GM18505 (cell line): ENCODE measurements at regions not wholly inside any gene's neighbourhood (a gene's known extent, or its start where the extent isn't known, plus 50 kb on each side); places are given as distances from the start of the nearest gene placed in this dataset.
"Not testable (repeated sequence)": the region's sequence is repeated elsewhere in the genome, so short reads cannot be mapped to it uniquely, and the experiment has no call there.

Source experiments
- ATAC-seq: cut with Tn5 transposase; IDR thresholded peaks from one replicate; pipeline ENCODE4 v1.9.1; 2021; ENCODE audit not compliant: unreplicated experiment
- POLR2A ChIP-seq: IDR thresholded peaks from 4 replicates; pipeline ENCODE4 v1.6.1; 2011; ENCODE audit warnings: borderline replicate concordance; ENCODE audit not compliant: insufficient read depth, insufficient read length; ENCODE audit errors: extremely low read depth

DNA sequence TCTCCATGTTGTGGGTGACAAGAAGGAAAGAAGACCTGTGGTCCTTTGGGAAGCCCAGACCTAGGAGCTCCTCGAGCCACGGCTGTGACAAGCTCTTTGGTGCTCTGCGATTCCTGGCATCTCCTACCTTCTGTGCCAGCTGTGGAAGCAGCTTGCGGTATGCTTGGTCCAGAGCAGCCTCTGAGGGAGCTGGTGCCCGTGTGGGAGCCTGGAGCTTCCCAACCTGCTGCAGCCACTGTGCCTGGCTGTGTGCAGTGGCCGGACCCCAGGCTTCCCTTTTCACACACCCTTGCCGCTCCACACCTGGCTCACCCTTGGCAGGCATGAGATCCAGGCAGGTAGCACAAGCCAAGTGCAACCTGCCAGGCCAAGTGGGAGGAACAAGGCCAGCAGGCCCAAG, 1328.6 kb upstream of the SLC39A10 start:
- no peak for ATAC-seq
- TF ChIP-seq POLR2A, result no peak

DNA sequence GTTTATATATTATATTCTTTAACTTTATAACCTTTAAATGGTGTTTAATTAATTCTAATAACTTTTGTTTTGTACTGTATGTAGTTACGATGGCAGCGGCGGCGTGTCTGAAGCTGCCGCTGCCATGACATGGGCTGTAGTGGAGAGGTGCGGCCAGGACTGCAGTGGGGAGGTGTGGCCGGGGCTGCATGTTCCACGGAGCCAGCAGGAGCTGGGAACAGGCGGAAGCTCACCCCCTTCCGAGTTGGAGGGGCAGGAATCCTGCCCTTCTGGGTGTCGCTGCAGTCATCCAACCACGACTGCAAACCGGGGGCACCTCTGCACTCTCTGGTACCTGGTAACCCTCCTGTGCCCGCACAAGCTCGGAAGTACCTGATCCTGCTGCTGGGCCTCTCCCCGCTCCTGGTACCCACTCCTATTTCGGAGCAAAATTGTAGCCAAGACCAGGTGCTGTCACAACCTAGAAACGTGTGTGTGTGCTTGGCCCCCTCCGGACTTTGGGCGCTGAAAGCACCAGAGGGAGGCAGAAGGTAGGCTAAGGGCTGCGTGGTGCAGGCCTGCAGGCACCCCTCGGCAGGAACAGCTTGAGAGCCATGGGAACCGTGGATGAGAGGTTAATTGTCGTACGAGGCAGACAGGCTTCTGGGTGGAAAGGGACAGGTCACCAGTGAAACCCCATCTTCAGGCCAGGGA, 1329.7 kb upstream of the SLC39A10 start:
- no peak for TF ChIP-seq POLR2A
- no peak for ATAC-seq

DNA sequence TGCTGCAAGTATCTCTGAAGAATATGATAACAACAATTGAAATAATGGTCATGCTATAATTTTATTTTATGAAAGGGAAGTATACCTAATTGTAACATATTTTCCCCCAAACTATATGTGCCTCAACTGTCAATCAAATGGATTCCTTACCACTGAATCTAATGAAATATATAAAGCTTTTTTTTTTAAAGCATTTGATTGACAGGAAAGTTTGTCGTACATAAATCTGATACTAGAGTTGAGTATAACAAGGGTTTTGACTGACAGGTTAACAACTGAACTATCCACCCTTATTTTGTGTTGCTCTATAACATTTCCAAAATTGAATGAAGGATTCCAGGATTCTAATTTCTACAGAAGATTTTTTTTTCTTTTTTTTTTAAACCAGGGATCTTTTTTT, 1333.3 kb upstream of the SLC39A10 start:
- ATAC-seq, result no peak
- TF ChIP-seq POLR2A, result no peak

DNA sequence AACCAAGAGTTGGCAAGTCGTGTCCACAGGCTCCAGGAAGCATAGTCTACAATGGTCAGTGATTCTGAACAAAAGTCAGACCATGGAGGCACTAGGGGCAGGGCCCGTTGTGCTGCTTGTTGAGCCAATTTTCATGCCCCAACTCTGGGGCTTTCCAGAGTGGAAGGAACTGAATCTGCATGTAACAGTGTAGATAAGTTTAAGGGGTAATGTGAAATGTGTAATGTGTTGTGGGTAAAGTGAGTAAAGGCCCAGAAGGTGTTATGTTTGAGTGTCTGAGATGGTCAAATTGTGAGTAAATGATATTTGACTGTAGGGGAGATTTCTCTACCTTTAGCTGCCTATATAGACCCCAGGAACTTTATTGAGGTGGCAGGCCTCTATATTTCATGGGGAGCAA, 1336.5 kb upstream of the SLC39A10 start:
- no peak for ATAC-seq
- TF ChIP-seq POLR2A, result no peak

DNA sequence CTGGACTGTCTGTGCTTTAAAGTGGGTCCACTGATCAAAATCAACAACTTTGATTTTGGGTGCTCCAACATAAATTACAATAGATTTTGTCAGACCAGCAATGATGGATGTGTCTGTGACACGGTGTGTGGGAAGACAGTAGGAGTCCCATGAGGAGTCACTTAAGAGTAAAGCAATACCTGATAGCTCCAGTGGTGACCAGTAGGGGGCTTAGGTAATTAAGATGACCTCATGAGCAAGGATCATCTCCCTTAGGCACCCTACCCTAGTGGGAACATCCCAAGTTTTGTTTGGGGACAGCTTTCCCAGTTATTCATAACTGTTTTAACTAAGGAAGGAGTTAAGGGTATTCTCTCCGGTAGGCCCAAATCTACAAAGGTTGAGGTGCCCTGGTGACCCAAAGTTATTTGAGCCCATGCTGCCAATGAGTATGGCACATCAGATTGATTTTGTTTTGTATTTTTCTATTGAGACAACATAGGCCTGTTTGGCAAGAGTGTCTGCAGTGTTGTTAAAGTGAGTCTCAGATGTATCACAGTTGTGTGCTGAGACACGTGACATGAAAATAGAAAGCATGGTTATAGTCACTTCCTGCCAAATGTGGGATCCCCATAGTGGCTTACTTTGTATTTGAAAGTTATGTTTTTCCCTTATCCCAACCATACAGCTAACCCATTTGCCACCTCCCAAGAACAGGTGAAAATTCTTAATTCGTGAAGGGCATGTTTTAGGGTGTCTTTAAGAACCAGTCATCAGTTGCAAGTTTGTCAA, 1337.6 kb upstream of the SLC39A10 start:
- ATAC-seq, result peak; percentile 77
- no peak for TF ChIP-seq POLR2A

DNA sequence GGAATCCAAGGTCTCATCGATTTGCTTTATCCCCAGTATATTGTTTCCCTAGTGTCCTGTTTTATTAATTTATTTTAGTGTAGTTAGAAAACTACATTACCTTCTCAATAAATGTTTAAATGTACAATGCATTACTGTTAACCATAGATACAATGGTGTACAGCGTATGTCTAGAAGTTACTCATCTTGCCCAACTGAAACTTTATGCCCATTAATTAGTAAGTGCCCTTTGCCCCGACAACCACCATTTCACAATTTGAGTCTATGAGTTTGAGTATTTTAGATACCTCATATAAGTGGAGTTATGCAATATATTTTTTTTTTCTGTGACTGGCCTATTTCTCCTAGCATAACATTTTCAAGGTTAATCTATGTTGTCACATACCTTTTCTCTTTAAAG, 1343.0 kb upstream of the SLC39A10 start:
- no peak for TF ChIP-seq POLR2A
- no peak for ATAC-seq

DNA sequence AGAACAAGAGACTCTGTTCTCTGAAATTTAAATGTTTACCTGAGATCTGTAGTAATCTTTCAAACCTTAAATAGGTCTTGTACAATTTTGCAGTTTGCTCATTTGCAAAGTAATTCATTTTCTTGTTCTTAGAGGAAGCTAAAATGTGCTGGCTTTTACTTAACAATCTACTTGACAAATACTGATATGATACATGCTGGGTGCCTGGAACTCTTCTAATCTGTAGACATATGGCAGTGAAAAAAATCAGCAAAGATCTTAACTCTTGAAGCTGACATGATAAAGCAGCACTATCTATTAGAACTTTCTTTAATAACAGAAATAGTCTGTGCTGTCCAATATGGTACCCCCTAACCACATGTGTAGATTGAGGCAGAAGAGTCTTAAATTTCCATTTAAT, 1352.8 kb upstream of the SLC39A10 start:
- ATAC-seq, result no peak

DNA sequence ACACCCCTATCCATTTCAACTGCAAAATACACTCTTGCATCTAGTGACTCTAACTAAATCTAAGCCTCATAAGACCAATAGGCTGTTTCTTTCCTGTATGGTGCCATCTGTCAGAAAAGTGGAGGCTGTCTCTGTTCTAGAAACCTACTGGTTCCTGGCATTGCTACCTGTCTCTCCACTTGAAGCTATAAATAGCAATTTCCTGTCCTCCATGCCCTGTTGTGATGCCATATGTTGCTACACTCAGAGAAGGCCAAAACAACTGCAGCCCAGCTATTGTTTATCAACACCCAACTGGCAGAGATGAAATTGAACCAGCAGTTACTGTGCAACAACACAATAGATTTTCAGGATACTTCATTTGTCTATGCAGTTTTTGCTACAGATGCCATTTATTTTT, 1355.1 kb upstream of the SLC39A10 start:
- ATAC-seq, result no peak
- TF ChIP-seq POLR2A, result no peak

More for the DNA sequence above, 1352.8 kb upstream of the SLC39A10 start:
- TF ChIP-seq POLR2A, result no peak

DNA sequence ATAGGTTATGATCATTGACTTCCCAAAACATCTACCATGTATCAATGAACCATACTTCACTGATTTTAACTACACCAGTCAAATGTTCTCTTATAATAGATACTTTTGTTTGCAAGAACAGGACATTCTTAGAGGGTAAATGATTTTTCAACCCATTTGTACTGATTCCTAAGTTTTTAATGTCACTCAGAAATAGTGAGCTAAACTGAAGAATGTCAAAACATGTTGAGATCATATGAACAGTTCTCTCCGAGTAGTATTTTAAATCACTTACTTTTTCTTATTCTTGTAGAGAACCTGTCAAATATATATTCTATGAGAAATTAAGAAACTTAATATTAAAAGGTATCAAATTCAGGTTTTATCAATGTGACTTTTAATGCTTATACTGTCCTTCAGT, 1362.9 kb upstream of the SLC39A10 start:
- ATAC-seq, result no peak
- no peak for TF ChIP-seq POLR2A

DNA sequence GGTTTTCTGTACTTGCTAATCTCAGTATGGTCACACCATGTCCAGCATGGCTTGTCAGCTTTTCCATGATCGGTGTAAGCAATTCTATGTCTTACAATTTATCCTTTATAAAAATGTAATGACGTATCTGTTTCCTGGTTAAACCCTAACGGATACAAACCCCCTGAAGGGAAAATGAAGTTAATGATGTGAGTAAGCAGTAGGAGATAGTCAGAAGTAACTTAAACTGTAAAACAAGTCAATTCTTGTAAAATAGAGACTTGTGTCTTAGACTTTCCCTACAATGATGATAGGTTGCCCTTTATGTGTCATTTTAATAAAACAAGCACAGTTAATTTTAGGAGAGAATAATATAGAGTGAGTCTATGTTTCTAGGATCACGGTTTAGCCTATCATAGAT, 1365.9 kb upstream of the SLC39A10 start:
- ATAC-seq, result no peak

DNA sequence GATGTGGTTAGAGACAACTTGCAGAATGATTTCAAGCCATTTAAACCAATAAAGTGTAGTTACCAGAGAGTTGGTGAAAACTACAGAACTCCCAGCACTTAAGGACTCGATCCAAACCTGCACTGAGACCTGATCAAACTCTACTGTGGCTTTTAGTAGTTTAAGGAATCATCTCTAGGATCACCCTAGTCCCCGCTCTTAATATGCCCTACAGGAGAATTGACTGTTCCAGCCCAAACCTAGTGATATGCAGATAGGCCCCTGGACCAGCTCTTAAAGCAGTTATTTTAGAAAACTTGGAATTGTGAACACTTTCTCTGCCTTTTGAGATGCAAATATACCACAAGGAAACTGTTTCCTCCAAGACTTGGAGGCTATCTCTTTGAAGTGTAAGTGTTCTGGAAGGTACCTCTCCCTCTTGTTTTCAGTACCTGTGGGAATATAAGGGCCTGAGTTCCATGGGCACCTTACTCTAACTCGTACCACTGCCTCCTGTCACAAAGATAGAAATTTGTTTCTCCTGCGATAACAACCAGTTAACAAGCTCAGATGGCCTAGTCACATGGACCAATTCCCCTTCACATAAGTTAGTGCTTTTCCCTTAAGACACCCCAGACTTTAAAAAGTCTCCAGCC, 1367.2 kb upstream of the SLC39A10 start:
- ATAC-seq, result no peak
- TF ChIP-seq POLR2A, result no peak

More for the DNA sequence above, 1365.9 kb upstream of the SLC39A10 start:
- TF ChIP-seq POLR2A, result no peak

DNA sequence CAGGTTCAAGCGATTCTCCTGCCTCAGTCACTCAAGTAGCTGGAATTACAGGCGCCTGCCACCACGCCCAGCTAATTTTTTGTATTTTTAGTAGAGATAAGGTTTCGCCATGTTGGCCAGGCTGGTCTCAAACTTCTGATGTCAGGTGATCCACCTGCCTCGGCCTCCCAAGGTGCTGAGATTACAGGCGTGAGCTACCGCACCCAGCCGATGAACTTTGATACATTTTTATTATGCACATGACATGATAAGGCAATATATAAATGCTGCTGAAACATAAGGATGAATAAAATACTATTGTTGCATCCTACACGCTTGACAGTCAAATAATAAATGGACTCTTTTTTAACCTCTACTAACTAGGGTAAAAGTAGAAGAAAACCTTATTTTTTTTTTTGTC, 1380.4 kb upstream of the SLC39A10 start:
- not testable (repeated sequence) for ATAC-seq

DNA sequence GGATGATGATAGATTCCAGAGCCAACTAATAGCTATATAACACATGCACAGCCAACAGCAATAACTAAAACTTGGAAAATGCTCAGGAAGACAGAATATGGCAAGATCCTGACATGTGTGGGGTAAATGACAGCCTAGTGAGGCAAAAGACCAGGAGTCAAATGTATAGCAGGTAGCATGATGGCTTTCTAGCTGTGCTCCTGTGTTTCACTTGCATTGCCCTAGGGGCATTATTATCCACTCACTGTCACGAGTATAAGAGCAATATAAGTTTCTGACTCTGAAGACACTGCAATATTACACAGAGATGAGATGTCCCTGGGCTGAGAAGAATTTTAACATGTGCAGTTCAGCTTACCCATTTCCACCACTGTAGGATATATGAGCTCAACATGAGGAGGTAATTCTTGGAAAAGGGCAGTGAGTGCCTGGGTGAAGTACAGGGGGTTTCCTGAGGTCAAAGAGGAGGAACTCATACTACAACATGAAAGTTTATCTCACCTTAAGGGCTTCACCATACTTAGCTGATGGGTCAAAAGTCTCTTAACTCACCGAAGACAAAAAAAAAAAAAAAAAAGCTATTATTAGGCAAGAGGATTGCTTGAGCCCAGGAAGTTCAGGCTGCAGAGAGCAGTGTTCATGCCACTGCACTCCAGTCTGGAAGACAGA, 1385.6 kb upstream of the SLC39A10 start:
- no peak for ATAC-seq
- no peak for TF ChIP-seq POLR2A
